WI38 (cell line): ENCODE measurements at regions not wholly inside any gene's neighbourhood (a gene's known extent, or its start where the extent isn't known, plus 50 kb on each side); places are given as distances from the start of the nearest gene placed in this dataset.
"Not testable (repeated sequence)": the region's sequence is repeated elsewhere in the genome, so short reads cannot be mapped to it uniquely, and the experiment has no call there.

ENCODE experiments used
- H3K4me3 ChIP-seq: 2 replicates; pipeline ENCODE4 v1.5.1; 2011; ENCODE audit warnings: low read depth, mild to moderate bottlenecking, control low read depth, low read length
- CTCF ChIP-seq: IDR thresholded peaks from 2 replicates; pipeline ENCODE4 v1.5.1; 2012; ENCODE audit warnings: low read depth, mild to moderate bottlenecking, control low read depth, low read length

GRCh38 chr1:147348592-147348991, 106.1 kb downstream of the CHD1L start:
- not testable (repeated sequence) for H3K4me3 ChIP-seq

GRCh38 chr1:147349533-147349932, 107.0 kb downstream of the CHD1L start:
- TF ChIP-seq CTCF: no peak
- H3K4me3 ChIP-seq: no peak overlapping the region

- no peak for TF ChIP-seq CTCF
- H3K4me3 ChIP-seq: no peak overlapping the region
Observed at GRCh38 chr1:147351140-147351835, 108.8 kb downstream of the CHD1L start.

GRCh38 chr1:147377263-147378246, 135.1 kb downstream of the CHD1L start:
- no peak overlapping the region for H3K4me3 ChIP-seq
- TF ChIP-seq CTCF: no peak

- no peak for TF ChIP-seq CTCF
- H3K4me3 ChIP-seq: no peak overlapping the region
Observed at GRCh38 chr1:147379889-147380288, 137.4 kb downstream of the CHD1L start.

- no peak for TF ChIP-seq CTCF
- no peak overlapping the region for H3K4me3 ChIP-seq
Observed at GRCh38 chr1:147384804-147385203, 142.3 kb downstream of the CHD1L start.

- TF ChIP-seq CTCF: no peak
- no peak overlapping the region for H3K4me3 ChIP-seq
Observed at GRCh38 chr1:147388969-147389368, 146.5 kb downstream of the CHD1L start.
